ENCODE measurements at regions not wholly inside any gene's neighbourhood (a gene's known extent, or its start where the extent isn't known, plus 50 kb on each side); places are given as distances from the start of the nearest gene placed in this dataset.
"Not testable (repeated sequence)": the region's sequence is repeated elsewhere in the genome, so short reads cannot be mapped to it uniquely, and the experiment has no call there.

- TF ChIP-seq ZNF770 (CRISPR knock-in tag; IDR thresholded peaks at IDR 0.05) (no peak), ZNF362 (CRISPR knock-in tag; IDR thresholded peaks at IDR 0.05; ENCODE audit: borderline replicate concordance) (no peak), ZNF136 (CRISPR knock-in tag; IDR thresholded peaks at IDR 0.05; ENCODE audit: low read depth) (no peak), ZNF235 (CRISPR knock-in tag; IDR thresholded peaks at IDR 0.05; ENCODE audit: borderline replicate concordance) (no peak)
Observed at GRCh38 chr4:61011051-61011450, 189.1 kb upstream of the ADGRL3 start (continued).

GRCh38 chr4:61011936-61012335 is 188.2 kb upstream of the ADGRL3 start:
- WGBS (ENCODE audit: low lambda C conversion rate): 44% methylated on average over 3 of the region's 5 CpGs
- intact Hi-C loops (cut with micrococcal nuclease; ENCODE audit: unreplicated experiment); H3K27ac ChIP-seq (ENCODE audit: extremely low read length, insufficient read depth, low read length); H3K4me1 ChIP-seq (ENCODE audit: insufficient read depth, low read length); H2AFZ ChIP-seq (ENCODE audit: low read length); POLR2A ChIA-PET; H3K79me2 ChIP-seq (ENCODE audit: insufficient read depth, low read length); FAIRE-seq; DNase-seq (ENCODE audit: low spot score); H3K27me3 ChIP-seq (ENCODE audit: control insufficient read depth in 1 of 2, insufficient read depth in 2 of 2, low read length in 2 of 2); BruUV-seq (replicated peaks); H3K36me3 ChIP-seq (replicated peaks in 1 of 2; ENCODE audit: control insufficient read depth in 1 of 2, insufficient read depth in 2 of 2, low read length in 2 of 2); H3K9ac ChIP-seq (ENCODE audit: insufficient read depth, low read depth, low read length); H3K9me3 ChIP-seq (ENCODE audit: low read length); CTCF ChIA-PET (ENCODE audit: low intra/inter-chr PET ratio, low total read pairs); in situ Hi-C loops (cut with HindIII; ENCODE audit: extremely low pct_ligation_motif_present, low pct_unique_long_range_greater_than_20kb); H3K4me3 ChIP-seq (replicated peaks in 1 of 3; ENCODE audit: insufficient read depth in 1 of 3, low read depth in 2 of 3, low read length in 3 of 3); ATAC-seq; H3K4me2 ChIP-seq (ENCODE audit: low read depth, low read length); H4K20me1 ChIP-seq (ENCODE audit: insufficient read depth, low read length): not testable (repeated sequence)
